ENCODE measurements at regions not wholly inside any gene's neighbourhood (a gene's known extent, or its start where the extent isn't known, plus 50 kb on each side); places are given as distances from the start of the nearest gene placed in this dataset.

DNA sequence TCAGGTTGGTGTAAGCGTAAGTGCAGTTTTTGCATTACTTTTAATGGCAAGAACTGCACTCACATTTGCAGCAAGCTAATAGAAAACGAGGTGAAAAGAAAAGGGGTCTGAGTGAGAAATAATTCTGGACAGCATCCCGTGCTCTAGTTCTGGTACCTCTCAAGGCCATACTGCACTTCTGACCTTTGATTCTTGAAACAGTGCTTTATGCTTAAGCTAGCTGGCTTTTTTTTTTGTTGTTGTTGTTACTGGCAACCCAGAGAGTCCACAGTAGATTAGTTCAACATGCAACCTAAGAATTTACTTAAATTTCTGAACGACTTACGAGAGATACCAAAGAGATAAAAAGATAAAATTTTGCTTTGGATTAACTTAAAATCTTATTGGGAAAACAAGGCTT lies 75.2 kb upstream of the PRKD1 start:
- no CpG with 5 or more reads among the region's 5 CpGs for WGBS (ENCODE audit: extremely low coverage, insufficient read length, low lambda C conversion rate)
- H4K20me1 ChIP-seq (ENCODE audit: control insufficient read depth, insufficient read depth, insufficient read length), result no peaks in the 10 kb centered on the region
- no peak overlapping the region for H4K5ac ChIP-seq (ENCODE audit: insufficient read length, low read depth, low read length)

More for the DNA sequence above, 75.2 kb upstream of the PRKD1 start:
- Histone ChIP-seq H2BK12ac (ENCODE audit: insufficient read length, low read depth, low read length) (no peak overlapping the region), H4K8ac (replicated peaks; ENCODE audit: insufficient read length, low read depth, low read length) (no peak overlapping the region), H3K23me2 (ENCODE audit: insufficient read length, low read depth, low read length, poor library complexity, severe bottlenecking) (no peaks in the 10 kb centered on the region), H2BK20ac (ENCODE audit: low read depth, low read length, poor library complexity, severe bottlenecking) (no peak overlapping the region), H4K91ac (ENCODE audit: insufficient read length, low read depth, low read length) (no peak overlapping the region), H2BK5ac (ENCODE audit: insufficient read length, low read length) (no peak overlapping the region), H3K27ac (ENCODE audit: insufficient read length, low read depth, low read length) (no peak overlapping the region), H3T11ph (ENCODE audit: low read length) (no peak overlapping the region), H2BK15ac (ENCODE audit: low read depth, low read length) (no peak overlapping the region), H3K4ac (ENCODE audit: low read depth, low read length) (no peak overlapping the region), H3K18ac (ENCODE audit: insufficient read length, low read depth, low read length) (no peak overlapping the region), H3K14ac (ENCODE audit: insufficient read depth, low read length) (no peak overlapping the region), H3K27me3 (ENCODE audit: insufficient read depth, low read length) (no peaks in the 10 kb centered on the region), H2AFZ (ENCODE audit: low read length) (no peak overlapping the region), H3K9me3 (ENCODE audit: control insufficient read depth, low read depth, low read length) (no peaks in the 10 kb centered on the region), H3K9ac (ENCODE audit: extremely low read depth, insufficient read length, low read length) (no peak overlapping the region), H3K4me1 (ENCODE audit: insufficient read depth, low read length) (no peaks in the 10 kb centered on the region), H3K79me1 (ENCODE audit: insufficient read depth, low read depth, low read length, poor library complexity, severe bottlenecking) (no peaks in the 10 kb centered on the region), H3K23ac (ENCODE audit: insufficient read length, low read depth, low read length) (no peak overlapping the region), H3K56ac (ENCODE audit: insufficient read length, low read depth, low read length) (no peak overlapping the region), H3K4me2 (ENCODE audit: insufficient read depth, insufficient read length, low read length) (no peak overlapping the region), H2AK5ac (ENCODE audit: insufficient read length, low read length) (no peak overlapping the region), H2BK120ac (ENCODE audit: low read depth, low read length, poor library complexity, severe bottlenecking) (peak overlapping the region; percentile 81), H3K79me2 (ENCODE audit: insufficient read depth, low read length) (no peaks in the 10 kb centered on the region)
- TF ChIP-seq, protein P1, sequence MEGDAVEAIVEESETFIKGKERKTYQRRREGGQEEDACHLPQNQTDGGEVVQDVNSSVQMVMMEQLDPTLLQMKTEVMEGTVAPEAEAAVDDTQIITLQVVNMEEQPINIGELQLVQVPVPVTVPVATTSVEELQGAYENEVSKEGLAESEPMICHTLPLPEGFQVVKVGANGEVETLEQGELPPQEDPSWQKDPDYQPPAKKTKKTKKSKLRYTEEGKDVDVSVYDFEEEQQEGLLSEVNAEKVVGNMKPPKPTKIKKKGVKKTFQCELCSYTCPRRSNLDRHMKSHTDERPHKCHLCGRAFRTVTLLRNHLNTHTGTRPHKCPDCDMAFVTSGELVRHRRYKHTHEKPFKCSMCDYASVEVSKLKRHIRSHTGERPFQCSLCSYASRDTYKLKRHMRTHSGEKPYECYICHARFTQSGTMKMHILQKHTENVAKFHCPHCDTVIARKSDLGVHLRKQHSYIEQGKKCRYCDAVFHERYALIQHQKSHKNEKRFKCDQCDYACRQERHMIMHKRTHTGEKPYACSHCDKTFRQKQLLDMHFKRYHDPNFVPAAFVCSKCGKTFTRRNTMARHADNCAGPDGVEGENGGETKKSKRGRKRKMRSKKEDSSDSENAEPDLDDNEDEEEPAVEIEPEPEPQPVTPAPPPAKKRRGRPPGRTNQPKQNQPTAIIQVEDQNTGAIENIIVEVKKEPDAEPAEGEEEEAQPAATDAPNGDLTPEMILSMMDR (conservative IDR thresholded peaks at IDR 0.05), result no peak
- no peaks in the 10 kb centered on the region for H3K36me3 Mint-ChIP-seq (ENCODE audit: insufficient read depth in 1 of 3, low read depth in 3 of 3)
- DNase-seq, result no peak
- H3K9me3 Mint-ChIP-seq, result peaks cover 0 to 2% of the 10 kb centered on the region in 2 experiments; a peak in 1 of 5 replicates
- H3K27me3 Mint-ChIP-seq (ENCODE audit: low read depth), result no peaks in the 10 kb centered on the region
- no peak overlapping the region for H3K4me3 Mint-ChIP-seq
- H3K27ac Mint-ChIP-seq, result no peak overlapping the region
- H3K4me1 Mint-ChIP-seq, result peaks cover 5 to 10% of the 10 kb centered on the region in 2 experiments; a peak in 3 of 4 replicates

Data from H9 (cell line).